H9 (cell line): ENCODE measurements at regions not wholly inside any gene's neighbourhood (a gene's known extent, or its start where the extent isn't known, plus 50 kb on each side); places are given as distances from the start of the nearest gene placed in this dataset.

Experiments
- DNase-seq: peaks from one replicate; pipeline ENCODE4 v3.0.0-alpha.2; 2017
- H2AFZ ChIP-seq: one replicate; pipeline ENCODE4 v1.6.1; 2013; ENCODE audit warnings: mild to moderate bottlenecking, low read length, control low read depth, moderate library complexity
- H2AK5ac ChIP-seq: 2 replicates; pipeline ENCODE4 v1.6.1; 2013; ENCODE audit warnings: low read length, control low read depth, mixed read lengths; ENCODE audit not compliant: insufficient read length
- H2BK120ac ChIP-seq: one replicate; pipeline ENCODE4 v1.6.1; 2013; ENCODE audit warnings: low read depth, mild to moderate bottlenecking, low read length, control low read depth, inconsistent platforms; ENCODE audit not compliant: poor library complexity, severe bottlenecking
- H2BK12ac ChIP-seq: 2 replicates; pipeline ENCODE4 v1.6.1; 2013; ENCODE audit warnings: low read length, control low read depth, mixed read lengths, low read depth; ENCODE audit not compliant: insufficient read length
- H2BK15ac ChIP-seq: 2 replicates; pipeline ENCODE4 v1.6.1; 2013; ENCODE audit warnings: low read depth, low read length, control low read depth
- H2BK20ac ChIP-seq: one replicate; pipeline ENCODE4 v1.6.1; 2013; ENCODE audit warnings: low read depth, mild to moderate bottlenecking, low read length, control low read depth, inconsistent platforms; ENCODE audit not compliant: poor library complexity, severe bottlenecking
- H2BK5ac ChIP-seq: 2 replicates; pipeline ENCODE4 v1.6.1; 2013; ENCODE audit warnings: low read length, control low read depth, mixed read lengths; ENCODE audit not compliant: insufficient read length
- H3K14ac ChIP-seq: 2 replicates; pipeline ENCODE4 v1.6.1; 2013; ENCODE audit warnings: low read length, control low read depth; ENCODE audit not compliant: insufficient read depth
- H3K18ac ChIP-seq: 2 replicates; pipeline ENCODE4 v1.6.1; 2013; ENCODE audit warnings: low read depth, mild to moderate bottlenecking, mixed read lengths, low read length, control low read depth; ENCODE audit not compliant: insufficient read length
- H3K23ac ChIP-seq: 2 replicates; pipeline ENCODE4 v1.6.1; 2013; ENCODE audit warnings: low read length, control low read depth, mixed read lengths, low read depth; ENCODE audit not compliant: insufficient read length
- H3K23me2 ChIP-seq: 2 replicates; pipeline ENCODE4 v1.6.1; 2013; ENCODE audit warnings: low read depth, mild to moderate bottlenecking, mixed read lengths, low read length, control low read depth; ENCODE audit not compliant: insufficient read length, poor library complexity, severe bottlenecking
- H3K27ac ChIP-seq: 2 replicates; pipeline ENCODE4 v1.5.1; 2013; ENCODE audit warnings: low read length, control low read depth, mixed read lengths, low read depth; ENCODE audit not compliant: insufficient read length
- H3K27me3 ChIP-seq: 2 replicates; pipeline ENCODE4 v1.6.1; 2013; ENCODE audit warnings: low read length, control low read depth, inconsistent platforms; ENCODE audit not compliant: insufficient read depth
- H3K4ac ChIP-seq: 2 replicates; pipeline ENCODE4 v1.6.1; 2013; ENCODE audit warnings: low read depth, mild to moderate bottlenecking, control low read depth, inconsistent platforms, low read length, moderate library complexity
- H3K4me1 ChIP-seq: 2 replicates; pipeline ENCODE4 v1.6.1; 2013; ENCODE audit warnings: low read length, control low read depth, inconsistent platforms; ENCODE audit not compliant: insufficient read depth
- H3K4me2 ChIP-seq: 2 replicates; pipeline ENCODE4 v1.6.1; 2013; ENCODE audit warnings: low read length, control low read depth, mixed read lengths; ENCODE audit not compliant: insufficient read length, insufficient read depth
- H3K56ac ChIP-seq: 2 replicates; pipeline ENCODE4 v1.6.1; 2013; ENCODE audit warnings: low read depth, mild to moderate bottlenecking, mixed read lengths, low read length, control low read depth; ENCODE audit not compliant: insufficient read length
- H3K79me1 ChIP-seq: 2 replicates; pipeline ENCODE4 v1.6.1; 2013; ENCODE audit warnings: low read depth, mild to moderate bottlenecking, moderate library complexity, low read length, control low read depth, inconsistent platforms; ENCODE audit not compliant: insufficient read depth, poor library complexity, severe bottlenecking
- H3K79me2 ChIP-seq: 2 replicates; pipeline ENCODE4 v1.6.1; 2013; ENCODE audit warnings: low read length, control low read depth, inconsistent platforms; ENCODE audit not compliant: insufficient read depth
- H3K9ac ChIP-seq: 2 replicates; pipeline ENCODE4 v1.6.1; 2013; ENCODE audit warnings: low read length, control low read depth, mixed read lengths; ENCODE audit not compliant: insufficient read length; ENCODE audit errors: extremely low read depth
- H3K9me3 ChIP-seq: one replicate; pipeline ENCODE4 v1.6.1; 2013; ENCODE audit warnings: low read depth, low read length, inconsistent platforms; ENCODE audit not compliant: control insufficient read depth
- H3T11ph ChIP-seq: one replicate; pipeline ENCODE4 v1.6.1; 2013; ENCODE audit warnings: mild to moderate bottlenecking, low read length, control low read depth, inconsistent platforms
- H4K20me1 ChIP-seq: one replicate; pipeline ENCODE4 v1.6.1; 2013; ENCODE audit not compliant: control insufficient read depth, insufficient read length, insufficient read depth
- H4K5ac ChIP-seq: 2 replicates; pipeline ENCODE4 v1.6.1; 2013; ENCODE audit warnings: low read depth, mild to moderate bottlenecking, mixed read lengths, low read length, control low read depth; ENCODE audit not compliant: insufficient read length
- H4K8ac ChIP-seq: replicated peaks from 2 replicates; pipeline ENCODE4 v1.6.1; 2013; ENCODE audit warnings: low read length, control low read depth, mixed read lengths, low read depth; ENCODE audit not compliant: insufficient read length
- H4K91ac ChIP-seq: 2 replicates; pipeline ENCODE4 v1.6.1; 2013; ENCODE audit warnings: low read depth, mild to moderate bottlenecking, moderate library complexity, mixed read lengths, low read length, control low read depth; ENCODE audit not compliant: insufficient read length
- H3K27ac Mint-ChIP-seq, 3 experiments: 2 replicates in 2 of 3; 3 replicates in 1 of 3; pipeline ENCODE4 v1.8.0; 2020 to 2021; ENCODE audit warnings: mixed read lengths in 3 of 3, mild to moderate bottlenecking in 1 of 3, moderate library complexity in 1 of 3
- H3K27me3 Mint-ChIP-seq: 2 replicates; pipeline ENCODE4 v1.8.0; 2021; ENCODE audit warnings: low read depth, mild to moderate bottlenecking, moderate library complexity, mixed read lengths
- H3K36me3 Mint-ChIP-seq, 3 experiments: 2 replicates in 2 of 3; 3 replicates in 1 of 3; pipeline ENCODE4 v1.8.0; 2020 to 2021; ENCODE audit warnings: low read depth in 3 of 3, mixed read lengths in 3 of 3; ENCODE audit not compliant: insufficient read depth in 1 of 3
- H3K4me1 Mint-ChIP-seq, 2 experiments: 2 replicates each; pipeline ENCODE4 v1.8.0; 2020; ENCODE audit warnings: mixed read lengths in 2 of 2
- H3K4me3 Mint-ChIP-seq, 2 experiments: 2 replicates in 1 of 2; 3 replicates in 1 of 2; pipeline ENCODE4 v1.8.0; 2020 to 2021; ENCODE audit warnings: mild to moderate bottlenecking in 2 of 2, mixed read lengths in 2 of 2, moderate library complexity in 1 of 2
- H3K9me3 Mint-ChIP-seq, 2 experiments: 2 replicates in 1 of 2; 3 replicates in 1 of 2; pipeline ENCODE4 v1.8.0; 2020; ENCODE audit warnings: mild to moderate bottlenecking in 2 of 2, mixed read lengths in 2 of 2, moderate library complexity in 1 of 2
- CTCF ChIP-seq: fragments of 200-600 bp; sonication (generic); conservative IDR thresholded peaks from 3 replicates; pipeline ENCODE4 v1.8.0; 2021; ENCODE audit warnings: antibody characterized with exemption, mild to moderate bottlenecking
- WGBS: extraction: QIAGEN DNeasy Blood & Tissue Kit; methylation state at CpG from one replicate; pipeline ENCODE4 v1.1.7; 2013; ENCODE audit warnings: missing lambda C conversion rate, low lambda C conversion rate, mixed read lengths; ENCODE audit not compliant: insufficient read length; ENCODE audit errors: extremely low coverage; 5-methylcytosine and 5-hydroxymethylcytosine counted together

DNA sequence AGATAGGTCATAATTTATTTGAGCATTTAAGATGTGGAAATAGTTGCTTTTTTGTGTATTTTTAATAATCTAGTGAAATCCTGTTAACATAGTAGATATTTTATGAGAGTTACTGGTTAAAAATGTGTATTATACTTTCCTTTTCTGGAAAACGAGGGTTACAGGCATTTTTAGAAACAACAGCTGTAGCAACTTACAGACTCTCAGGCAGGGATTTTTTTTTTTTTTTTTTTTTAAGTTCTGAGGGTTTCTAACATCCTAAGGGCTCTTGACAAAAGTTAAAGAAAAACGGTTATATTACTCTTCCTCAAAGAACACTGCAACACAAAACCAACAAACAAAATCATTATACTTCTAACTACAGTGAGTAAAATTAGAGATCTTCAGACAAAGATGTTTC, 205.9 kb downstream of the ACKR3 start:
- no peak for TF ChIP-seq CTCF
- Histone ChIP-seq H4K20me1 (no peaks in the 10 kb centered on the region), H3K9ac (no peak overlapping the region), H4K5ac (no peak overlapping the region), H3K4me2 (no peak overlapping the region), H3K4ac (no peak overlapping the region), H3T11ph (no peak overlapping the region), H3K56ac (no peak overlapping the region), H3K9me3 (no peaks in the 10 kb centered on the region), H3K79me2 (no peaks in the 10 kb centered on the region), H2BK20ac (no peak overlapping the region), H3K79me1 (no peaks in the 10 kb centered on the region), H2AFZ (no peak overlapping the region), H2BK15ac (no peak overlapping the region), H3K18ac (no peak overlapping the region), H3K4me1 (no peaks in the 10 kb centered on the region), H2BK12ac (no peak overlapping the region), H3K14ac (no peak overlapping the region), H3K23me2 (no peaks in the 10 kb centered on the region), H2BK120ac (no peak overlapping the region), H4K91ac (no peak overlapping the region), H3K27me3 (no peaks in the 10 kb centered on the region), H2AK5ac (no peak overlapping the region), H3K23ac (no peak overlapping the region), H4K8ac (no peak overlapping the region), H2BK5ac (no peak overlapping the region), H3K27ac (no peak overlapping the region)
- Mint-ChIP-seq H3K27ac (no peak overlapping the region), H3K27me3 (peaks cover 8% of the 10 kb centered on the region; the same call in 1 of the 2 replicates), H3K36me3 (no peaks in the 10 kb centered on the region), H3K4me1 (peaks cover 3 to 5% of the 10 kb centered on the region in 2 experiments; a peak in 3 of 4 replicates), H3K4me3 (no peak overlapping the region), H3K9me3 (no peaks in the 10 kb centered on the region)
- no peak for DNase-seq
- WGBS = no CpG with 5 or more reads among the region's 2 CpGs
